ENCODE measurements at regions not wholly inside any gene's neighbourhood (a gene's known extent, or its start where the extent isn't known, plus 50 kb on each side); places are given as distances from the start of the nearest gene placed in this dataset.
"Not testable (repeated sequence)": the region's sequence is repeated elsewhere in the genome, so short reads cannot be mapped to it uniquely, and the experiment has no call there.

- TF ChIP-seq CTCF (IDR thresholded peaks at IDR 0.05) = no peak
- ATAC-seq (ENCODE audit: insufficient number of reproducible peaks, low FRiP score, low read depth) (no peak), DNase-seq (ENCODE audit: low spot score) (no peak)
- Histone ChIP-seq H3K4me1 (ENCODE audit: control insufficient read depth in 1 of 2, low read depth in 2 of 2) (no peaks in the 10 kb centered on the region), H3K27ac (no peak overlapping the region), H3K36me3 (no peaks in the 10 kb centered on the region), H3K4me3 (no peak overlapping the region), H3K9me3 (no peaks in the 10 kb centered on the region), H3K27me3 (replicated peaks; ENCODE audit: insufficient read depth) (no peaks in the 10 kb centered on the region)
Observed at GRCh38 chr18:41642756-41643155, 312.3 kb upstream of the PIK3C3 start.

DNA sequence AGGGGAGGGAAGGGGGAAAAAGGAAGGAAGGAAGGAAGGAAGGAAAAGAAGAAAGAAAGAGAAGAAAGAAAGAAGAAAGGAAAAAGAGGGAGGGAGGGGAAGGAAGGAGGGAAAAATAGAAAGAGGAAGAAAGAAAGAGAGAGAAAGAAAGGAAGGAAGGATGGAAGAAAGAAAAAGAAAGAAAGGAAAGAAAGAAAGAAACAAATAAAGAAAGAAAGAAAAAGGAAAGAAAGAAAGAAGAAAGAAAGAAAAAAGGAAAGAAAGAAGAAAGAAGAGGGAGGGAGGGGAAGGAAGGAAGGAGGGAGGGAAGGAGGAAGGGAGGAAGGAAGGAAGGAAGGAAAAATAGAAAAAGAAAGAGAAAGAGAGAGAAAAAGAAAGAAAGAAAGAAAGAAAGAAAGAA, 315.8 kb upstream of the PIK3C3 start:
- Histone ChIP-seq H3K27me3 (replicated peaks; ENCODE audit: insufficient read depth) (no peaks in the 10 kb centered on the region), H3K9me3 (no peaks in the 10 kb centered on the region), H3K27ac (no peak overlapping the region), H3K4me1 (ENCODE audit: control insufficient read depth in 1 of 2, low read depth in 2 of 2) (no peaks in the 10 kb centered on the region), H3K36me3 (no peaks in the 10 kb centered on the region), H3K4me3 (no peak overlapping the region)
- TF ChIP-seq CTCF (IDR thresholded peaks at IDR 0.05) = no peak
- ATAC-seq (ENCODE audit: insufficient number of reproducible peaks, low FRiP score, low read depth) = no peak
- no peak for DNase-seq (ENCODE audit: low spot score)

GRCh38 chr18:41631723-41632285, 323.2 kb upstream of the PIK3C3 start:
- DNase-seq (ENCODE audit: low spot score) = not testable (repeated sequence)

DNA sequence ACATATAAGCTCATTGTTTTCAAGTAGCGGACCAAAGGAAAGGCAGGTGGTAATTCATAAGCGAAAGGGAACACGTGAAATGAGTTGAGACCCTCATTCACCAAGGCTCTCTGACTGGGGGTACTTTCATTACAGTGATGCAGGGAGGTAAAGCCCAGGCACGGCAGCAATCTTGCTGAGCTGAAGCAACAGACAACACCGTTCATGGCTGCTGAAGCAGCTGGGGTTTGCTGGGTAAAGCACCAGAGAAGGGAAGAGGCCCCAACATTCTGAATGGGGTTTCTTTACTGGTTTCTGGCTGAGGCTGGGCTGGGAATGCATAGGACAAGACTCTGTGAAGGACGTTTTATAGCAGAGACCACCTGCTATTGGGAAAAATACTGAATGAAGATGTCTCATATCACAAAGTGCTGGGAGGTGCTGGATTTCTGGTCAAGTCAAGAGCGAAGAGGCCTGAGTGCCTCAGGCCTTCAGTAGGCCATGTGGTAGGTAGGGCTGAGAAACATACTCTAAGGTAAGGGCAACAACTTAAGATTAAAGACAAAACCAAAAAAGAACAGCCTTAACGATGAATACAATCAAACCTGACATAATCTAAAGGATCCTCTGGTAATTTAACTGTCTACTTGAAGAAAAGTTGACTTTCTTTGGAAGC, 324.7 kb upstream of the PIK3C3 start:
- ATAC-seq (ENCODE audit: insufficient number of reproducible peaks, low FRiP score, low read depth) (no peak), DNase-seq (ENCODE audit: low spot score) (no peak)
- no peaks in the 10 kb centered on the region for H3K9me3 ChIP-seq
- no peaks in the 10 kb centered on the region for H3K27me3 ChIP-seq (replicated peaks; ENCODE audit: insufficient read depth)
- H3K36me3 ChIP-seq = no peaks in the 10 kb centered on the region
- H3K4me3 ChIP-seq = no peak overlapping the region
- TF ChIP-seq CTCF (IDR thresholded peaks at IDR 0.05) = no peak
- H3K27ac ChIP-seq = no peak overlapping the region
- H3K4me1 ChIP-seq (ENCODE audit: control insufficient read depth in 1 of 2, low read depth in 2 of 2) = no peaks in the 10 kb centered on the region

More at GRCh38 chr18:41631723-41632285, 323.2 kb upstream of the PIK3C3 start:
- not testable (repeated sequence) for ATAC-seq (ENCODE audit: insufficient number of reproducible peaks, low FRiP score, low read depth); H3K4me1 ChIP-seq (ENCODE audit: control insufficient read depth in 1 of 2, low read depth in 2 of 2); H3K27ac ChIP-seq; H3K27me3 ChIP-seq (replicated peaks; ENCODE audit: insufficient read depth); H3K9me3 ChIP-seq; H3K36me3 ChIP-seq; H3K4me3 ChIP-seq

DNA sequence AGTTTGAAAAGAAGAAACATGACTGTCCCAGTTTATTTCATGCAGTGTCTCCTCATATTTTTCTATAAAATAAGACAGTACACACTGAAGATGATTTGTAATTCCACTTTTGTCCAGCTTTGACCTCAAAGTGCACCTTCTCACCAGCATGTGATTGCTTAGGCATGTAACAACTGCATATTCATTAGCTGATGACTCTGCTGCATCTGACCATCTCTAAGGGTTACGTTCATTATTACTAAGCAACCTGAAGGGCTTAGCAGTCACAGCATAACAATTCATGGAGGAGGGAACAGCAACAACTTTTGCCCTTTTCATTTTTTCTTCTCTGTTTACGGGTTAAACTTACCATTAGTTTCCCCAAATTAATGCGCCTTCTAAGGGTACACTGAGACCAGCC, 330.6 kb upstream of the PIK3C3 start:
- no peaks in the 10 kb centered on the region for H3K4me1 ChIP-seq (ENCODE audit: control insufficient read depth in 1 of 2, low read depth in 2 of 2)
- no peak overlapping the region for H3K4me3 ChIP-seq
- H3K36me3 ChIP-seq = no peaks in the 10 kb centered on the region
- TF ChIP-seq CTCF (IDR thresholded peaks at IDR 0.05) = no peak
- DNase-seq (ENCODE audit: low spot score) (no peak), ATAC-seq (ENCODE audit: insufficient number of reproducible peaks, low FRiP score, low read depth) (no peak)
- H3K27ac ChIP-seq = no peak overlapping the region
- H3K9me3 ChIP-seq = no peaks in the 10 kb centered on the region
- no peaks in the 10 kb centered on the region for H3K27me3 ChIP-seq (replicated peaks; ENCODE audit: insufficient read depth)

DNA sequence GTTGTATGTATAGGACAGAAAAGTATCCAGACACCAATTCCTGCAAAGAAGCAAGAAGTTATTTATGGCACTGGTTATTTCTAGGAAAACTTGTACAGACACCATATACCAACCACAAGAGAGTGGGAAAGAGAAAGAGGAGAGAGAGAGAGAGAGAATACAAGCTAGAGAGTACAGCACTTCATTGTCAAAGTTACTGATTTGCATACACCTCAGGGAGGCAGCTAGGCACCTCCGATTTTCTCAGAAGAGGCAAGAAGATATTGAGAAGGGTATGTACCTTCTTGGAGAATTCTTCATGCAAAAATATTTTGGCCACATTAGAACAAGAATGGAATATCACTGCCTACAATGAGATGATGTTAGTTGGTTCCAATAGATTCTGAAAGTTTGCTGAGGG, 333.9 kb upstream of the PIK3C3 start:
- Histone ChIP-seq H3K4me1 (ENCODE audit: control insufficient read depth in 1 of 2, low read depth in 2 of 2) (no peaks in the 10 kb centered on the region), H3K4me3 (no peak overlapping the region), H3K27ac (no peak overlapping the region), H3K9me3 (no peaks in the 10 kb centered on the region), H3K27me3 (replicated peaks; ENCODE audit: insufficient read depth) (no peaks in the 10 kb centered on the region), H3K36me3 (no peaks in the 10 kb centered on the region)
- DNase-seq (ENCODE audit: low spot score) = no peak
- TF ChIP-seq CTCF (IDR thresholded peaks at IDR 0.05) = no peak
- ATAC-seq (ENCODE audit: insufficient number of reproducible peaks, low FRiP score, low read depth) = no peak
